ENCODE measurements at regions not wholly inside any gene's neighbourhood (a gene's known extent, or its start where the extent isn't known, plus 50 kb on each side); places are given as distances from the start of the nearest gene placed in this dataset.
"Not testable (repeated sequence)": the region's sequence is repeated elsewhere in the genome, so short reads cannot be mapped to it uniquely, and the experiment has no call there.

GRCh38 chr12:131322460-131322859 is 368.8 kb downstream of the ADGRD1 start:
- not testable (repeated sequence) for H3K27ac ChIP-seq (ENCODE audit: low read length); H3K27me3 ChIP-seq (ENCODE audit: control insufficient read depth, insufficient read depth, low read length); H3K9ac ChIP-seq (ENCODE audit: low read length); H3K4me3 ChIP-seq (ENCODE audit: low read length); H3K36me3 ChIP-seq (ENCODE audit: control insufficient read depth, low read depth, low read length); H3K4me1 ChIP-seq (ENCODE audit: control insufficient read depth, low read depth, low read length)
- peaks cover 21% of the 10 kb centered on the region for H3K9me3 ChIP-seq (ENCODE audit: control insufficient read depth, low read depth, low read length)

GRCh38 chr12:131323879-131324278 is 370.2 kb downstream of the ADGRD1 start:
- H3K27ac ChIP-seq (ENCODE audit: low read length), result no peak overlapping the region
- no peaks in the 10 kb centered on the region for H3K4me1 ChIP-seq (ENCODE audit: control insufficient read depth, low read depth, low read length)
- no peak overlapping the region for H3K9ac ChIP-seq (ENCODE audit: low read length)
- peaks cover 21% of the 10 kb centered on the region for H3K9me3 ChIP-seq (ENCODE audit: control insufficient read depth, low read depth, low read length)
- H3K4me3 ChIP-seq (ENCODE audit: low read length), result no peak overlapping the region
- H3K36me3 ChIP-seq (ENCODE audit: control insufficient read depth, low read depth, low read length), result no peaks in the 10 kb centered on the region
- no peaks in the 10 kb centered on the region for H3K27me3 ChIP-seq (ENCODE audit: control insufficient read depth, insufficient read depth, low read length)

- Histone ChIP-seq H3K4me1 (ENCODE audit: control insufficient read depth, low read depth, low read length) (no peaks in the 10 kb centered on the region), H3K27me3 (ENCODE audit: control insufficient read depth, insufficient read depth, low read length) (no peaks in the 10 kb centered on the region), H3K27ac (ENCODE audit: low read length) (no peak overlapping the region), H3K9ac (ENCODE audit: low read length) (no peak overlapping the region), H3K9me3 (ENCODE audit: control insufficient read depth, low read depth, low read length) (no peaks in the 10 kb centered on the region), H3K4me3 (ENCODE audit: low read length) (no peak overlapping the region), H3K36me3 (ENCODE audit: control insufficient read depth, low read depth, low read length) (no peaks in the 10 kb centered on the region)
Measured at GRCh38 chr12:131327521-131328488, 374.1 kb downstream of the ADGRD1 start.

GRCh38 chr12:131328861-131329845 is 375.4 kb downstream of the ADGRD1 start:
- H3K27ac ChIP-seq (ENCODE audit: low read length); H3K4me1 ChIP-seq (ENCODE audit: control insufficient read depth, low read depth, low read length); H3K36me3 ChIP-seq (ENCODE audit: control insufficient read depth, low read depth, low read length); H3K4me3 ChIP-seq (ENCODE audit: low read length); H3K9me3 ChIP-seq (ENCODE audit: control insufficient read depth, low read depth, low read length); H3K9ac ChIP-seq (ENCODE audit: low read length); H3K27me3 ChIP-seq (ENCODE audit: control insufficient read depth, insufficient read depth, low read length): not testable (repeated sequence)

- Histone ChIP-seq H3K27me3 (ENCODE audit: control insufficient read depth, insufficient read depth, low read length) (no peaks in the 10 kb centered on the region), H3K4me3 (ENCODE audit: low read length) (no peak overlapping the region), H3K36me3 (ENCODE audit: control insufficient read depth, low read depth, low read length) (no peaks in the 10 kb centered on the region), H3K9me3 (ENCODE audit: control insufficient read depth, low read depth, low read length) (no peaks in the 10 kb centered on the region), H3K9ac (ENCODE audit: low read length) (no peak overlapping the region), H3K4me1 (ENCODE audit: control insufficient read depth, low read depth, low read length) (no peaks in the 10 kb centered on the region), H3K27ac (ENCODE audit: low read length) (no peak overlapping the region)
Measured at GRCh38 chr12:131330106-131330815, 376.6 kb downstream of the ADGRD1 start.

- Histone ChIP-seq H3K9ac (ENCODE audit: low read length) (no peak overlapping the region), H3K36me3 (ENCODE audit: control insufficient read depth, low read depth, low read length) (no peaks in the 10 kb centered on the region), H3K9me3 (ENCODE audit: control insufficient read depth, low read depth, low read length) (no peaks in the 10 kb centered on the region), H3K4me3 (ENCODE audit: low read length) (no peak overlapping the region), H3K27me3 (ENCODE audit: control insufficient read depth, insufficient read depth, low read length) (no peaks in the 10 kb centered on the region), H3K4me1 (ENCODE audit: control insufficient read depth, low read depth, low read length) (no peaks in the 10 kb centered on the region), H3K27ac (ENCODE audit: low read length) (no peak overlapping the region)
Measured at GRCh38 chr12:131331148-131331750, 377.5 kb downstream of the ADGRD1 start.

- Histone ChIP-seq H3K4me1 (ENCODE audit: control insufficient read depth, low read depth, low read length) (no peaks in the 10 kb centered on the region), H3K27me3 (ENCODE audit: control insufficient read depth, insufficient read depth, low read length) (no peaks in the 10 kb centered on the region), H3K9me3 (ENCODE audit: control insufficient read depth, low read depth, low read length) (no peaks in the 10 kb centered on the region), H3K4me3 (ENCODE audit: low read length) (no peak overlapping the region), H3K27ac (ENCODE audit: low read length) (no peak overlapping the region), H3K9ac (ENCODE audit: low read length) (no peak overlapping the region), H3K36me3 (ENCODE audit: control insufficient read depth, low read depth, low read length) (no peaks in the 10 kb centered on the region)
Measured at GRCh38 chr12:131332224-131332623, 378.5 kb downstream of the ADGRD1 start.

GRCh38 chr12:131333136-131333535 is 377.8 kb upstream of the SFSWAP start:
- Histone ChIP-seq H3K36me3 (ENCODE audit: control insufficient read depth, low read depth, low read length) (no peaks in the 10 kb centered on the region), H3K9ac (ENCODE audit: low read length) (no peak overlapping the region), H3K9me3 (ENCODE audit: control insufficient read depth, low read depth, low read length) (no peaks in the 10 kb centered on the region), H3K27me3 (ENCODE audit: control insufficient read depth, insufficient read depth, low read length) (no peaks in the 10 kb centered on the region), H3K4me1 (ENCODE audit: control insufficient read depth, low read depth, low read length) (no peaks in the 10 kb centered on the region), H3K27ac (ENCODE audit: low read length) (no peak overlapping the region), H3K4me3 (ENCODE audit: low read length) (no peak overlapping the region)

GRCh38 chr12:131333621-131334440 is 377.1 kb upstream of the SFSWAP start:
- H3K27ac ChIP-seq (ENCODE audit: low read length), result no peak overlapping the region
- no peaks in the 10 kb centered on the region for H3K27me3 ChIP-seq (ENCODE audit: control insufficient read depth, insufficient read depth, low read length)
- H3K9me3 ChIP-seq (ENCODE audit: control insufficient read depth, low read depth, low read length), result no peaks in the 10 kb centered on the region
- no peaks in the 10 kb centered on the region for H3K4me1 ChIP-seq (ENCODE audit: control insufficient read depth, low read depth, low read length)
- no peaks in the 10 kb centered on the region for H3K36me3 ChIP-seq (ENCODE audit: control insufficient read depth, low read depth, low read length)
- H3K4me3 ChIP-seq (ENCODE audit: low read length), result no peak overlapping the region
- no peak overlapping the region for H3K9ac ChIP-seq (ENCODE audit: low read length)

GRCh38 chr12:131334835-131335234 is 376.1 kb upstream of the SFSWAP start:
- Histone ChIP-seq H3K27ac (ENCODE audit: low read length) (no peak overlapping the region), H3K9ac (ENCODE audit: low read length) (no peak overlapping the region), H3K9me3 (ENCODE audit: control insufficient read depth, low read depth, low read length) (no peaks in the 10 kb centered on the region), H3K4me1 (ENCODE audit: control insufficient read depth, low read depth, low read length) (no peaks in the 10 kb centered on the region), H3K4me3 (ENCODE audit: low read length) (no peak overlapping the region), H3K27me3 (ENCODE audit: control insufficient read depth, insufficient read depth, low read length) (no peaks in the 10 kb centered on the region), H3K36me3 (ENCODE audit: control insufficient read depth, low read depth, low read length) (no peaks in the 10 kb centered on the region)
